ENCODE measurements at regions not wholly inside any gene's neighbourhood (a gene's known extent, or its start where the extent isn't known, plus 50 kb on each side); places are given as distances from the start of the nearest gene placed in this dataset.
"Not testable (repeated sequence)": the region's sequence is repeated elsewhere in the genome, so short reads cannot be mapped to it uniquely, and the experiment has no call there.

DNA sequence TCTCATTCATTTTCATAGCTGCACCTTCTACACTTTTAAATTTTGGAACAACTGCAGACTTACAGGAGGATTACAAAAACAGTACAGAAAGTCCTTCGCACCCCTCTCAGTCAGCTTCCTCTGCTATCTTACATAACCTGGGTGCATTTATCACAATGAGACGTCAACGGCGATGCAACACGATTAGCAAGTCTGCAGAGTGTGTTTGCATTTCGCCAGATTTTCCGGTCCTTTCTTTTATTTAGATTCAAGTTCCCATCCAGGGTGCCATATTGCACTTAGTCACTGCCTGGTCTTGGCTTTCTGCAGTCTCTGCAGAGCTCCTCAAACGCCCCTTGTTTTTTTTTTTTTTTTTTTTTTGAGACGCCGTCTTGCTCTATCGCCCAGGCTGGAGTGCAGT lies 85.9 kb downstream of the ASMT start:
- Mint-ChIP-seq H3K4me3 (no peak overlapping the region), H3K27me3 (no peaks in the 10 kb centered on the region), H3K4me1 (no peaks in the 10 kb centered on the region), H3K27ac (no peak overlapping the region), H3K9me3 (peaks cover 10% of the 10 kb centered on the region), H3K36me3 (peaks cover 20% of the 10 kb centered on the region)
- no peak for ATAC-seq

GRCh38 chrX:1701396-1701901 lies 86.6 kb downstream of the ASMT start:
- H3K4me3 Mint-ChIP-seq, H3K27me3 Mint-ChIP-seq, ATAC-seq, H3K9me3 Mint-ChIP-seq, H3K4me1 Mint-ChIP-seq, H3K27ac Mint-ChIP-seq: not testable (repeated sequence)
- peaks cover 16% of the 10 kb centered on the region for H3K36me3 Mint-ChIP-seq

GRCh38 chrX:1702142-1702541 lies 87.3 kb downstream of the ASMT start:
- not testable (repeated sequence) for H3K4me3 Mint-ChIP-seq, ATAC-seq, H3K9me3 Mint-ChIP-seq, H3K27ac Mint-ChIP-seq, H3K27me3 Mint-ChIP-seq, H3K4me1 Mint-ChIP-seq
- peaks cover 13% of the 10 kb centered on the region for H3K36me3 Mint-ChIP-seq

DNA sequence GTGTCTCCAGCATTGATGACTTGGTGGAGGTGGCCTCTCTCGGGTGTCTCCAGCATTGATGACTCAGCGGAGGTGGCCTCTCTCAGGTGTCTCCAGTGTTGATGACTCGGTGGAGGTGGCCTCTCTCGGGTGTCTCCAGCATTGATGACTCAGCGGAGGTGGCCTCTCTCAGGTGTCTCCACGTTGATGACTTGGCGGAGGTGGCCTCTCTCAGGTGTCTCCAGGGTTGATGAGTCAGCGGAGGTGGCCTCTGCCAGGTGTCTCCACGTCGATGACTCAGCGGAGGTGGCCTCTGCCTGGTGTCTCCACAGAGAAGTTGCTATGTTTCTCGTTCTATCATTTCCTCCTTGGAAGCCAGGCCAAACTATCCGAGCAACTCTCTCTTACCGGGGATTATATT lies 87.7 kb downstream of the ASMT start:
- H3K27ac Mint-ChIP-seq, H3K4me3 Mint-ChIP-seq, H3K4me1 Mint-ChIP-seq, H3K27me3 Mint-ChIP-seq, ATAC-seq, H3K9me3 Mint-ChIP-seq: not testable (repeated sequence)
- peaks cover 13% of the 10 kb centered on the region for H3K36me3 Mint-ChIP-seq

- not testable (repeated sequence) for H3K9me3 Mint-ChIP-seq, H3K27ac Mint-ChIP-seq, ATAC-seq, H3K4me1 Mint-ChIP-seq, H3K27me3 Mint-ChIP-seq, H3K4me3 Mint-ChIP-seq
- peaks cover 25% of the 10 kb centered on the region for H3K36me3 Mint-ChIP-seq
These were observed 94.4 kb downstream of the ASMT start for GRCh38 chrX:1709277-1709676.

GRCh38 chrX:1713296-1713695 lies 98.4 kb downstream of the ASMT start:
- no peaks in the 10 kb centered on the region for H3K27me3 Mint-ChIP-seq
- no peak overlapping the region for H3K4me3 Mint-ChIP-seq
- ATAC-seq, result no peak
- H3K36me3 Mint-ChIP-seq, result peaks cover 31% of the 10 kb centered on the region
- no peaks in the 10 kb centered on the region for H3K4me1 Mint-ChIP-seq
- no peak overlapping the region for H3K27ac Mint-ChIP-seq
- no peaks in the 10 kb centered on the region for H3K9me3 Mint-ChIP-seq

GRCh38 chrX:1717373-1717772 lies 102.5 kb downstream of the ASMT start:
- ATAC-seq, result no peak

GRCh38 chrX:1719270-1719669 lies 104.4 kb downstream of the ASMT start:
- H3K4me1 Mint-ChIP-seq, result no peaks in the 10 kb centered on the region
- no peak for ATAC-seq
- no peak overlapping the region for H3K4me3 Mint-ChIP-seq
- no peaks in the 10 kb centered on the region for H3K9me3 Mint-ChIP-seq
- no peaks in the 10 kb centered on the region for H3K27me3 Mint-ChIP-seq
- H3K27ac Mint-ChIP-seq, result no peak overlapping the region
- H3K36me3 Mint-ChIP-seq, result peaks cover 15% of the 10 kb centered on the region

More at GRCh38 chrX:1717373-1717772, 102.5 kb downstream of the ASMT start:
- H3K4me1 Mint-ChIP-seq, result no peaks in the 10 kb centered on the region
- H3K27ac Mint-ChIP-seq, result no peak overlapping the region
- H3K9me3 Mint-ChIP-seq, result no peaks in the 10 kb centered on the region
- H3K4me3 Mint-ChIP-seq, result no peak overlapping the region
- H3K27me3 Mint-ChIP-seq, result no peaks in the 10 kb centered on the region
- H3K36me3 Mint-ChIP-seq, result peaks cover 32% of the 10 kb centered on the region

- ATAC-seq, result no peak
- Mint-ChIP-seq H3K27me3 (no peaks in the 10 kb centered on the region), H3K4me1 (no peaks in the 10 kb centered on the region), H3K9me3 (no peaks in the 10 kb centered on the region), H3K36me3 (peaks cover 15% of the 10 kb centered on the region), H3K27ac (no peak overlapping the region), H3K4me3 (no peak overlapping the region)
These were observed 106.0 kb downstream of the ASMT start for GRCh38 chrX:1720836-1721235.

GRCh38 chrX:1725472-1725871 lies 110.6 kb downstream of the ASMT start:
- Mint-ChIP-seq H3K4me1 (no peaks in the 10 kb centered on the region), H3K27ac (no peak overlapping the region)
- ATAC-seq, result no peak

GRCh38 chrX:1727531-1728027 lies 112.7 kb downstream of the ASMT start:
- no peaks in the 10 kb centered on the region for H3K27me3 Mint-ChIP-seq
- H3K27ac Mint-ChIP-seq, result no peak overlapping the region
- peaks cover 21% of the 10 kb centered on the region for H3K36me3 Mint-ChIP-seq
- H3K9me3 Mint-ChIP-seq, result no peaks in the 10 kb centered on the region
- H3K4me1 Mint-ChIP-seq, result no peaks in the 10 kb centered on the region
- no peak for ATAC-seq
- no peak overlapping the region for H3K4me3 Mint-ChIP-seq

More at GRCh38 chrX:1725472-1725871, 110.6 kb downstream of the ASMT start:
- no peak overlapping the region for H3K4me3 Mint-ChIP-seq
- H3K36me3 Mint-ChIP-seq, result peaks cover 30% of the 10 kb centered on the region
- no peaks in the 10 kb centered on the region for H3K9me3 Mint-ChIP-seq
- no peaks in the 10 kb centered on the region for H3K27me3 Mint-ChIP-seq

GRCh38 chrX:1734806-1735205 lies 119.9 kb downstream of the ASMT start:
- H3K9me3 Mint-ChIP-seq, result peaks cover 4% of the 10 kb centered on the region
- H3K36me3 Mint-ChIP-seq, result peaks cover 36% of the 10 kb centered on the region
- no peaks in the 10 kb centered on the region for H3K4me1 Mint-ChIP-seq
- no peaks in the 10 kb centered on the region for H3K27me3 Mint-ChIP-seq
- H3K27ac Mint-ChIP-seq, result no peak overlapping the region
- H3K4me3 Mint-ChIP-seq, result no peak overlapping the region
- ATAC-seq, result no peak

- Mint-ChIP-seq H3K4me1 (no peaks in the 10 kb centered on the region), H3K9me3 (peaks cover 16% of the 10 kb centered on the region), H3K27ac (no peak overlapping the region), H3K36me3 (peaks cover 69% of the 10 kb centered on the region), H3K4me3 (no peak overlapping the region), H3K27me3 (no peaks in the 10 kb centered on the region)
- no peak for ATAC-seq
These were observed 127.0 kb downstream of the ASMT start for GRCh38 chrX:1741816-1742394.

DNA sequence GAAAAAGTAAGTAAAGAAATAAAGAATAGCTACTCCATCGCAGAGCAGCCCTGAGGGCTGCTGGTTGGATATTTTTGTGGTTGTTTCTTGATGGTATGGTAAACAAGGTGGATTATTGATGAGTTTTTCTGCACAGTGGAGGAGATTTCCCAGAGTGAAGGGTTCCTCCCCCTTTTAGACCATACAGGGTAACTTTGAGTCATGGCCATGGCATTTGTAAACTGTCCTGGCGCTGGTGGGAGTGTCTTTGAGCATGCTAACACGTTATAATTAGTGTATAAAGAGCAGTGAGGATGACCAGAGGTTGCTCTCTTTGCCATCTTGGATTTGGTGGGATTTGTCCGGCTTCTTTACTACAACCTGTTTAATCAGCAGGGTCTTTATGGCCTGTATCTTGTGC lies 128.2 kb downstream of the ASMT start:
- no peaks in the 10 kb centered on the region for H3K4me1 Mint-ChIP-seq
- H3K27ac Mint-ChIP-seq, result no peak overlapping the region
- no peak for ATAC-seq
- peaks cover 18% of the 10 kb centered on the region for H3K9me3 Mint-ChIP-seq
- peaks cover 64% of the 10 kb centered on the region for H3K36me3 Mint-ChIP-seq
- no peak overlapping the region for H3K4me3 Mint-ChIP-seq
- no peaks in the 10 kb centered on the region for H3K27me3 Mint-ChIP-seq

GRCh38 chrX:1743663-1744062 lies 128.8 kb downstream of the ASMT start:
- Mint-ChIP-seq H3K4me3 (no peak overlapping the region), H3K27ac (no peak overlapping the region), H3K9me3 (peaks cover 18% of the 10 kb centered on the region), H3K27me3 (no peaks in the 10 kb centered on the region), H3K4me1 (no peaks in the 10 kb centered on the region), H3K36me3 (peaks cover 64% of the 10 kb centered on the region)
- ATAC-seq, result no peak

DNA sequence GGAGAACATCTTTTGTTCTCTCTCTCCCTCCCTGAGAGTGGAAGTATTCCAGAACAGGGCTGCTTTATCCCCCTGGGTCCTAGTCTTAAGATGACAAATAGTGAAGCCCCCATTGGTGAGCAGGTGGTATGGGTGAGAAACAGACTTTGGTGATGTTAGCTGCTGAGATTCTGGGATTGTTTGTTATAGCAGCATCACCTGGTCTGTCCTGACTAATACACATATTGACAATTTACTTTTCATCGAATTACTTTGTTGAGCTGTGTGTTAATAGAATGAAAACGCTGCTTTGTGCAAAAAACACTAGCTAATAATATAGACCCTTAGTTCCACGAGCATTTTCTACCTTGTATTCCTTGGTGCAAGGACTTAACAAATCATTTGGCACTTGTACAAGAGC lies 133.5 kb downstream of the ASMT start:
- ATAC-seq, result no peak
- Mint-ChIP-seq H3K27me3 (no peaks in the 10 kb centered on the region), H3K9me3 (peaks cover 18% of the 10 kb centered on the region), H3K27ac (no peak overlapping the region), H3K4me1 (peaks cover 7% of the 10 kb centered on the region), H3K4me3 (no peak overlapping the region), H3K36me3 (peaks cover 43% of the 10 kb centered on the region)

Data from stimulated activated memory B cell treated with anti-CD40 and anti-IgM and Interleukin-4, amounts not matched to agents 10 μg/mL and 1 μg/mL and 100 μg/mL, for 72 hours (primary cell).